ENCODE measurements at regions not wholly inside any gene's neighbourhood (a gene's known extent, or its start where the extent isn't known, plus 50 kb on each side); places are given as distances from the start of the nearest gene placed in this dataset.

DNA sequence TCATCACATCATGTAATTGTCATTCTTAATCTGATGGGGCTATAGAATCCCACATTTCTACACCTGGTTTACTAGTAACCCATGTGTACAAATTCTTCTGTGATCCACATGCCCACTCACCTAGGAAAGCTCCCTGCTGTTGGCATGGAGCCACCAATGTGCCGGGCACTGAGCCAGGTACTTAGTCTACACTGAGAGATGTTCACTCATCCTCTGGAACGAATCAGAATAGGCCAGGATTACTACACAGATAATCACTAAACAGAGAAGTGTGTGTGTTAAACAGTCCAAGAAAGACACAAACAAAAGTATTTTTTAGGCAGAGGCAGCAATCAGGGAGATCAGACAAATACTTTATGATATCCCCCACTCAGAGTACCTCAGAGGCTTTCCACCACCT, 193.2 kb upstream of the VGLL2 start:
- H3K36me3 ChIP-seq: no peaks in the 10 kb centered on the region
- no peak overlapping the region for H3K27ac ChIP-seq
- no peaks in the 10 kb centered on the region for H3K4me1 ChIP-seq
- intact Hi-C loops (cut with DNase I; ENCODE audit: low total_unique reads): no loop called here
- no peak for DNase-seq
- H3K9me3 ChIP-seq: no peaks in the 10 kb centered on the region
- no peaks in the 10 kb centered on the region for H3K27me3 ChIP-seq
- TF ChIP-seq, protein P1, sequence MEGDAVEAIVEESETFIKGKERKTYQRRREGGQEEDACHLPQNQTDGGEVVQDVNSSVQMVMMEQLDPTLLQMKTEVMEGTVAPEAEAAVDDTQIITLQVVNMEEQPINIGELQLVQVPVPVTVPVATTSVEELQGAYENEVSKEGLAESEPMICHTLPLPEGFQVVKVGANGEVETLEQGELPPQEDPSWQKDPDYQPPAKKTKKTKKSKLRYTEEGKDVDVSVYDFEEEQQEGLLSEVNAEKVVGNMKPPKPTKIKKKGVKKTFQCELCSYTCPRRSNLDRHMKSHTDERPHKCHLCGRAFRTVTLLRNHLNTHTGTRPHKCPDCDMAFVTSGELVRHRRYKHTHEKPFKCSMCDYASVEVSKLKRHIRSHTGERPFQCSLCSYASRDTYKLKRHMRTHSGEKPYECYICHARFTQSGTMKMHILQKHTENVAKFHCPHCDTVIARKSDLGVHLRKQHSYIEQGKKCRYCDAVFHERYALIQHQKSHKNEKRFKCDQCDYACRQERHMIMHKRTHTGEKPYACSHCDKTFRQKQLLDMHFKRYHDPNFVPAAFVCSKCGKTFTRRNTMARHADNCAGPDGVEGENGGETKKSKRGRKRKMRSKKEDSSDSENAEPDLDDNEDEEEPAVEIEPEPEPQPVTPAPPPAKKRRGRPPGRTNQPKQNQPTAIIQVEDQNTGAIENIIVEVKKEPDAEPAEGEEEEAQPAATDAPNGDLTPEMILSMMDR (IDR thresholded peaks at IDR 0.05): no peak
- no peak overlapping the region for H3K4me3 ChIP-seq

DNA sequence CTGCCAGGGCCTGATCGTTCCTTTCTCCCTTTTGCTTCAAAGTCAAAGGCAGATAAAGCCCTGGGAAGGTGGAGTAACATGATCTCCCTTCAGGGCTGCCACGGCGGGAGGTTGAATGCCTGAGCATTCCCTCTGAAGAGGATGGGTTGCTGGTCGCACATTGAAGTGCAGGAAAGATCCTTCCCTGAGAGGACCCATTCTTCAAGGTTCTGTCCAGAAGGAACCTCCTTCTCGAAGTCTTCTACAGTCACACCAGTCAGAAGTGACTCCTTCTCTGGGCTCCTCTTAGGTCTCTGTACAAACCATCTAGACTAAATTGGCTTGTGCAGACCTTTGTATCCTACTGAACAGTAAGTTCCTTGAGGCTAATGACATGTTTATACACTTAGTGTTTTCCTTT, 192.6 kb upstream of the VGLL2 start:
- no peaks in the 10 kb centered on the region for H3K4me1 ChIP-seq
- intact Hi-C loops (cut with DNase I; ENCODE audit: low total_unique reads): loop anchor here (1.0 kb wide), 1 partner anchor 13 kb away; no protein-coding TSS in a partner anchor
- no peak overlapping the region for H3K4me3 ChIP-seq
- no peak overlapping the region for H3K27ac ChIP-seq
- H3K9me3 ChIP-seq: no peaks in the 10 kb centered on the region
- TF ChIP-seq, protein P1 (IDR thresholded peaks at IDR 0.05): no peak
- DNase-seq: no peak
- H3K27me3 ChIP-seq: no peaks in the 10 kb centered on the region
- no peaks in the 10 kb centered on the region for H3K36me3 ChIP-seq

DNA sequence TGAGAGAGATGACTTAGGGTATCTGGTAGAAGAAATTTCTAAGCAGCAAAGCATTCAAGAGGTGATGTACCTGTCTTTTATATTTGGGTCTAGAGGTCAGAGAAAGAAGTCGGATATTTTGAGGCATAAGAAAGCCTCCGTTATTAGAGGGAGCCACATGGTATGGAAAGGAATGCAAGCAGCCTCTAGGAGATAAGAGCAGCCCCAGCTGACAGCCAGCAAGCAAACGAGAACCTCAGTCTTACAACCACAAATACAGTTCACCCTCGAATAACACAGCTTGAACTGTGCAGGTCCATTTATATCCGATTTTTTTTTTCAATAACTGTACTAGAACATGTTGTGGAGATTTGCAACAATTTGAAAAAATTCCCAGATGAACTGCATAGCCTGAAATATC, 190.7 kb upstream of the VGLL2 start:
- DNase-seq: no peak
- Histone ChIP-seq H3K36me3 (no peaks in the 10 kb centered on the region), H3K9me3 (no peaks in the 10 kb centered on the region), H3K27ac (no peak overlapping the region), H3K27me3 (no peaks in the 10 kb centered on the region), H3K4me3 (no peak overlapping the region), H3K4me1 (no peaks in the 10 kb centered on the region)
- intact Hi-C loops (cut with DNase I; ENCODE audit: low total_unique reads): no loop called here
- TF ChIP-seq, protein P1 (IDR thresholded peaks at IDR 0.05): no peak

GRCh38 chr6:117075218-117075617, 190.1 kb upstream of the VGLL2 start:
- Histone ChIP-seq H3K36me3 (no peaks in the 10 kb centered on the region), H3K4me3 (no peak overlapping the region), H3K27me3 (no peaks in the 10 kb centered on the region), H3K9me3 (no peaks in the 10 kb centered on the region), H3K27ac (no peak overlapping the region), H3K4me1 (no peaks in the 10 kb centered on the region)
- no peak for DNase-seq
- TF ChIP-seq, protein P1 (IDR thresholded peaks at IDR 0.05): no peak
- intact Hi-C loops (cut with DNase I; ENCODE audit: low total_unique reads): no loop called here

GRCh38 chr6:117076076-117076475, 189.3 kb upstream of the VGLL2 start:
- no peaks in the 10 kb centered on the region for H3K27me3 ChIP-seq
- H3K9me3 ChIP-seq: no peaks in the 10 kb centered on the region
- H3K4me3 ChIP-seq: no peak overlapping the region
- DNase-seq: no peak
- TF ChIP-seq, protein P1 (IDR thresholded peaks at IDR 0.05): no peak
- intact Hi-C loops (cut with DNase I; ENCODE audit: low total_unique reads): no loop called here
- H3K27ac ChIP-seq: no peak overlapping the region
- H3K4me1 ChIP-seq: no peaks in the 10 kb centered on the region
- no peaks in the 10 kb centered on the region for H3K36me3 ChIP-seq

GRCh38 chr6:117077300-117077699, 188.1 kb upstream of the VGLL2 start:
- DNase-seq: no peak
- H3K4me1 ChIP-seq: no peaks in the 10 kb centered on the region
- H3K36me3 ChIP-seq: no peaks in the 10 kb centered on the region
- TF ChIP-seq, protein P1 (IDR thresholded peaks at IDR 0.05): no peak
- no peaks in the 10 kb centered on the region for H3K9me3 ChIP-seq
- H3K4me3 ChIP-seq: no peak overlapping the region
- intact Hi-C loops (cut with DNase I; ENCODE audit: low total_unique reads): no loop called here
- no peaks in the 10 kb centered on the region for H3K27me3 ChIP-seq
- no peak overlapping the region for H3K27ac ChIP-seq

Measured in tibial artery (tissue), 4 donors.